ENCODE measurements at regions not wholly inside any gene's neighbourhood (a gene's known extent, or its start where the extent isn't known, plus 50 kb on each side); places are given as distances from the start of the nearest gene placed in this dataset.

GRCh38 chr5:73305386-73305785 lies 132.4 kb downstream of the TMEM174 start:
- no peak for TF ChIP-seq CTCF (IDR thresholded peaks at IDR 0.05; ENCODE audit: unreplicated experiment in 3 of 3)
- no peak overlapping the region for H3K27ac Mint-ChIP-seq
- H3K4me1 Mint-ChIP-seq: peaks cover 24% of the 10 kb centered on the region
- no peaks in the 10 kb centered on the region for H3K36me3 Mint-ChIP-seq (ENCODE audit: low read depth)
- H3K4me3 Mint-ChIP-seq: no peak overlapping the region
- no peaks in the 10 kb centered on the region for H3K9me3 Mint-ChIP-seq
- peaks cover 97% of the 10 kb centered on the region for H3K27me3 Mint-ChIP-seq (ENCODE audit: low read depth)

DNA sequence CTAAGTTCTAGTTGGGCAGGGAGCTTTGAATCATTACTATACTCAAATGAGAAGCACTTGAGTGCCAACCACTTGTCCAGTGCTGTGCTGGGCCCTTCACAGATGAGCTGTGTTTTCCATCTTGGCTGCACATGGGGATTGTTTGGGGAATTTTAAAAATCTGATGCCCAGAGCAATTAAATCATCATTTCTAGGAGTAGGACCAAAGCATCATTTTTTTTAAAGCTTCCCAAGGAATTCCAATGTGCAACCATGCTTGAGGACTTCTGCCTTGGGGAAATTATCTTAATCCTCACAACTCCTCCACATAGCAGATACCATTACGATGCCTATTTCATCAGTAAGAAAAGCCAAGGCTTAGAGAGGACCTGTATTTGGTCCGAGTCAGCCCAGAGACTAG lies 131.4 kb downstream of the TMEM174 start:
- Mint-ChIP-seq H3K36me3 (ENCODE audit: low read depth) (no peaks in the 10 kb centered on the region), H3K9me3 (no peaks in the 10 kb centered on the region), H3K4me1 (peaks cover 34% of the 10 kb centered on the region), H3K4me3 (no peak overlapping the region), H3K27ac (no peak overlapping the region), H3K27me3 (ENCODE audit: low read depth) (peaks cover 97% of the 10 kb centered on the region)
- no peak for TF ChIP-seq CTCF (IDR thresholded peaks at IDR 0.05; ENCODE audit: unreplicated experiment in 3 of 3)

DNA sequence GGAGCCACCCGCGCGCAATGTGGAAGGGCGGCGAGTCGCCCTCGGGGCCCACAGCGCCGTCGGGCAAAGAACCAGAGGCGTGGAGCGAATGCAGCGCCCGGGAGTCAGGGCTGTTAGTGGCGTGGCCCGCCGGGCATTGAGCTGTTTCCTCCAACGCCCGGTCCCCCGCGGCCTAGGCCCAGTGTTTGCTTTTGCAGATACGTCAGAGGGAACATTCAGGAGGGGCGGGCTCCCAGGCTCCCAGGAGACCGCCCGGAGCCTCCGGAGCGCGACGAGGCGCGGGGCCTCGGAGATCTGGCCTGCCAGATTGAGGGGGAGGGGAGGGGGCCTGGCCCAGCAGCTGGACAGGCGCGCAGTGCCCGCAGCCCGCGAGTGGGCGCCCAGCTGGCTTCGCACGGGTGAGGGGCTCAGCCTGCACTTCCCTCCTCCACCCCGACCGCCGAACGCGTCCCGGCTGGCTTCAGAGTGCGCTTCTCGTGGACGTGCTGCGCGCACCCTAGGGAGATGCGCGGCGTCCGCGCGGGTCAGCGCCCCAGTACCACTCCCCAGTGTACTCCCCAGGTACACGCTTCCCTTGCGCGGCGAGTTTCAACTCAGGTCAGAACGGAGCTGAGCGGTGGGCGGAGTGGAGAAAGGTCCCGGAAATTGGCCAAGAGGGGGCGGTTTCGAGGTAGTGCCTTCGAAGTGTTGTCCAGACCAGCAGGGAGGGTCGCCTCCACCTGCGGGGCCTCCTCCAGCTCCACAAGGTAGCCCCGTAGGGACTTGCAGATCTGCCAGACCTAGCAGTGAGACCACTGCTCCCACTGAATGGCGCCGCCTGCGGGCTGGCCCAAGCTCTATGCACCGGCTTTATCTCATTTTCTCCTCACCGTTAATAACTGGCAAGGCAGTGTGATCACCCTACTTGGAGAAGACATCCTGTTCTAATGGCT lies 130.4 kb downstream of the TMEM174 start:
- Mint-ChIP-seq H3K27ac (peak overlapping the region in 1 of 3 experiments; percentile 46), H3K9me3 (no peaks in the 10 kb centered on the region), H3K4me3 (peak overlapping the region; percentile 19 to 61 (median 55)), H3K4me1 (peaks cover 42% of the 10 kb centered on the region), H3K27me3 (ENCODE audit: low read depth) (peaks cover 100% of the 10 kb centered on the region), H3K36me3 (ENCODE audit: low read depth) (no peaks in the 10 kb centered on the region)
- peak in 2 of 3 experiments; percentile 31 to 43 for TF ChIP-seq CTCF (IDR thresholded peaks at IDR 0.05; ENCODE audit: unreplicated experiment in 3 of 3)

GRCh38 chr5:73302797-73303147 lies 129.8 kb downstream of the TMEM174 start:
- Mint-ChIP-seq H3K27ac (peak overlapping the region in 1 of 3 experiments; percentile 46), H3K4me3 (peak overlapping the region; percentile 34 to 61 (median 44))
- no peak for TF ChIP-seq CTCF (IDR thresholded peaks at IDR 0.05; ENCODE audit: unreplicated experiment in 3 of 3)

GRCh38 chr5:73301208-73301901 lies 128.4 kb downstream of the TMEM174 start:
- Mint-ChIP-seq H3K27me3 (ENCODE audit: low read depth) (peaks cover 100% of the 10 kb centered on the region), H3K9me3 (no peaks in the 10 kb centered on the region), H3K27ac (no peak overlapping the region), H3K36me3 (ENCODE audit: low read depth) (no peaks in the 10 kb centered on the region), H3K4me3 (no peak overlapping the region), H3K4me1 (peaks cover 50% of the 10 kb centered on the region)
- no peak for TF ChIP-seq CTCF (IDR thresholded peaks at IDR 0.05; ENCODE audit: unreplicated experiment in 3 of 3)

More at GRCh38 chr5:73302797-73303147, 129.8 kb downstream of the TMEM174 start:
- Mint-ChIP-seq H3K36me3 (ENCODE audit: low read depth) (no peaks in the 10 kb centered on the region), H3K27me3 (ENCODE audit: low read depth) (peaks cover 100% of the 10 kb centered on the region), H3K9me3 (no peaks in the 10 kb centered on the region), H3K4me1 (peaks cover 42% of the 10 kb centered on the region)

Data from nephron (organoid).